Endothelial cell of umbilical vein (primary cell): ENCODE measurements at regions not wholly inside any gene's neighbourhood (a gene's known extent, or its start where the extent isn't known, plus 50 kb on each side); places are given as distances from the start of the nearest gene placed in this dataset.

Source experiments
- BruUV-seq: library from RNA; stranded (reverse); fragments of 400-500 nt; replicated peaks from 2 replicates; lab custom pipeline; 2021; lab: Mats Ljungman, UMichigan
- CTCF ChIA-PET: fragments of 300-600, 350-600 bp; sonication (Branson Sonifier 250); formaldehyde crosslinking; loops from one replicate; lab custom pipeline; 2021; ENCODE audit warnings: antibody characterized with exemption, inconsistent platforms; lab: Charles Lee
- POLR2A ChIA-PET: fragments of 300-600, 350-600 bp; sonication (Branson Sonifier 250); formaldehyde crosslinking; loops from one replicate; lab custom pipeline; 2021; ENCODE audit warnings: antibody characterized with exemption, inconsistent platforms; lab: Charles Lee
- DNase-seq: peaks from one replicate; pipeline ENCODE4 v3.0.0-alpha.2; 2011; ENCODE audit warnings: low read depth, low spot score
- FAIRE-seq: peaks from 2 replicates; lab custom pipeline; 2011; peaks lifted over from hg19 to GRCh38; lab: Jason Lieb, UNC
- H2AFZ ChIP-seq: 2 replicates; pipeline ENCODE4 v1.6.0; 2012; ENCODE audit warnings: low read depth, low read length, control low read depth, inconsistent platforms
- H3K27ac ChIP-seq: 2 replicates; pipeline ENCODE4 v1.5.1; 2011; ENCODE audit warnings: low read depth, mild to moderate bottlenecking, control low read depth, low read length, moderate library complexity; ENCODE audit not compliant: insufficient read depth
- H3K27me3 ChIP-seq, 2 experiments: 2 replicates each; pipeline versions ENCODE4 v1.6.0 to v1.6.1; 2011; ENCODE audit warnings: low read length in 2 of 2, mixed read lengths in 1 of 2; ENCODE audit not compliant: control insufficient read depth in 2 of 2, insufficient read depth in 2 of 2
- H3K36me3 ChIP-seq, 2 experiments: 2 replicates in 1 of 2; 3 replicates in 1 of 2; pipeline ENCODE4 v1.5.1; 2011; ENCODE audit warnings: low read length in 2 of 2, mild to moderate bottlenecking in 1 of 2, moderate library complexity in 1 of 2; ENCODE audit not compliant: control insufficient read depth in 2 of 2, insufficient read depth in 2 of 2; ENCODE audit errors: extremely low read depth in 1 of 2
- H3K4me1 ChIP-seq: 3 replicates; pipeline ENCODE4 v1.5.1; 2011; ENCODE audit warnings: mild to moderate bottlenecking, low read length; ENCODE audit not compliant: control insufficient read depth, insufficient read depth; ENCODE audit errors: extremely low read depth
- H3K4me2 ChIP-seq: 2 replicates; pipeline ENCODE4 v1.6.1; 2011; ENCODE audit warnings: low read length, control low read depth, mixed read lengths; ENCODE audit not compliant: insufficient read depth
- H3K4me3 ChIP-seq, 3 experiments: fragments of 200-600 bp in 1 of 3; sonication (generic), shearing (Covaris generic) in 1 of 3; replicated peaks in 1 of 3; 2 replicates each; pipeline ENCODE4 v1.5.1; 2011 to 2016; ENCODE audit warnings: control low read depth in 3 of 3, low read length in 3 of 3, mild to moderate bottlenecking in 2 of 3, inconsistent platforms in 1 of 3, low read depth in 1 of 3, moderate library complexity in 1 of 3; ENCODE audit not compliant: insufficient read depth in 1 of 3
- H3K79me2 ChIP-seq: 2 replicates; pipeline ENCODE4 v1.6.0; 2012; ENCODE audit warnings: low read length, inconsistent platforms; ENCODE audit not compliant: control insufficient read depth, insufficient read depth
- H3K9ac ChIP-seq: replicated peaks from 2 replicates; pipeline ENCODE3; 2011; ENCODE audit warnings: low read length, control low read depth; ENCODE audit not compliant: insufficient read depth; ENCODE audit errors: extremely low read depth
- H3K9me1 ChIP-seq: replicated peaks from 3 replicates; pipeline ENCODE4 v1.6.0; 2011; ENCODE audit warnings: mild to moderate bottlenecking, low read length; ENCODE audit not compliant: control insufficient read depth, insufficient read depth; ENCODE audit errors: extremely low read depth
- H3K9me3 ChIP-seq: replicated peaks from 2 replicates; pipeline ENCODE4 v1.5.1; 2012; ENCODE audit warnings: low read length, inconsistent platforms; ENCODE audit not compliant: control insufficient read depth, insufficient read depth
- H4K20me1 ChIP-seq: replicated peaks from 2 replicates; pipeline ENCODE3; 2011; ENCODE audit warnings: mild to moderate bottlenecking, low read length; ENCODE audit not compliant: control insufficient read depth, insufficient read depth; ENCODE audit errors: extremely low read depth
- CTCF ChIP-seq, 2 donors: IDR thresholded peaks; 1 replicate in 1 of 2; 2 replicates in 1 of 2; pipeline ENCODE4 v1.5.1; 2011; ENCODE audit warnings: low read length in 2 of 2, mild to moderate bottlenecking in 2 of 2, moderate library complexity in 2 of 2, control low read depth in 1 of 2, inconsistent platforms in 1 of 2, low read depth in 1 of 2; ENCODE audit not compliant: insufficient read depth in 1 of 2; ENCODE audit errors: extremely low read depth in 1 of 2
- EZH2 ChIP-seq: IDR thresholded peaks from 2 replicates; pipeline ENCODE4 v1.6.1; 2012; ENCODE audit warnings: borderline replicate concordance, low read depth, mild to moderate bottlenecking, moderate library complexity, low read length, inconsistent platforms; ENCODE audit not compliant: severe bottlenecking
- FOS ChIP-seq: IDR thresholded peaks from 2 replicates; pipeline ENCODE4 v1.6.1; 2011; ENCODE audit warnings: mild to moderate bottlenecking, low read length, moderate library complexity, borderline replicate concordance; ENCODE audit not compliant: insufficient read depth
- GATA2 ChIP-seq: IDR thresholded peaks from 2 replicates; pipeline ENCODE4 v1.7.0; 2011; ENCODE audit warnings: low read depth, mild to moderate bottlenecking, moderate library complexity, mixed read lengths, low read length; ENCODE audit not compliant: insufficient read length, insufficient read depth
- POLR2A ChIP-seq: IDR thresholded peaks from 2 replicates; pipeline ENCODE4 v1.6.1; 2012; ENCODE audit warnings: low read depth, mild to moderate bottlenecking, control low read depth, low read length
- dilution Hi-C: fragments of 300-500 bp; cut with MboI; formaldehyde crosslinking; loops from one replicate; pipeline ENCODE4 v1.15.0; 2019; ENCODE audit warnings: low sequenced_read_pairs; ENCODE audit not compliant: extremely low pct_ligation_motif_present
- intact Hi-C: fragments of 100-400 bp; cut with micrococcal nuclease; formaldehyde crosslinking; loops from one replicate; pipeline ENCODE4 v1.10.0; 2022
- TF ChIP-seq, protein P1 (sequence below): IDR thresholded peaks from 2 replicates; pipeline ENCODE4 v1.6.1; 2011; ENCODE audit not compliant: insufficient read depth, insufficient read length

GRCh38 chr5:84830265-84830664 is 445.6 kb upstream of the EDIL3 start:
- no peaks in the 10 kb centered on the region for H3K9me1 ChIP-seq
- no peaks in the 10 kb centered on the region for H3K79me2 ChIP-seq
- dilution Hi-C loops (no loop called here), intact Hi-C loops (no loop called here)
- H3K27me3 ChIP-seq, result no peaks in the 10 kb centered on the region
- no peak overlapping the region for H3K27ac ChIP-seq
- no peaks in the 10 kb centered on the region for H3K36me3 ChIP-seq
- no peak overlapping the region for H3K4me2 ChIP-seq
- no peaks in the 10 kb centered on the region for H3K4me1 ChIP-seq
- CTCF ChIA-PET, result no interaction called here
- TF ChIP-seq CTCF (IDR thresholded peaks at IDR 0.05; ENCODE audit: extremely low read depth in 1 of 2, insufficient read depth in 1 of 2, low read depth in 1 of 2, low read length in 2 of 2) (no peak), POLR2A (no peak), GATA2 (no peak)
- TF ChIP-seq, protein P1, sequence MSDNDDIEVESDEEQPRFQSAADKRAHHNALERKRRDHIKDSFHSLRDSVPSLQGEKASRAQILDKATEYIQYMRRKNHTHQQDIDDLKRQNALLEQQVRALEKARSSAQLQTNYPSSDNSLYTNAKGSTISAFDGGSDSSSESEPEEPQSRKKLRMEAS, result no peak
- no peaks in the 10 kb centered on the region for H3K9me3 ChIP-seq
- no peak for FAIRE-seq
- no peak overlapping the region for H3K9ac ChIP-seq
- H4K20me1 ChIP-seq, result no peaks in the 10 kb centered on the region
- no peak overlapping the region for H2AFZ ChIP-seq
- POLR2A ChIA-PET, result no interaction called here
- H3K4me3 ChIP-seq, result no peak overlapping the region
- DNase-seq, result no peak
- no TSS peak for BruUV-seq

DNA sequence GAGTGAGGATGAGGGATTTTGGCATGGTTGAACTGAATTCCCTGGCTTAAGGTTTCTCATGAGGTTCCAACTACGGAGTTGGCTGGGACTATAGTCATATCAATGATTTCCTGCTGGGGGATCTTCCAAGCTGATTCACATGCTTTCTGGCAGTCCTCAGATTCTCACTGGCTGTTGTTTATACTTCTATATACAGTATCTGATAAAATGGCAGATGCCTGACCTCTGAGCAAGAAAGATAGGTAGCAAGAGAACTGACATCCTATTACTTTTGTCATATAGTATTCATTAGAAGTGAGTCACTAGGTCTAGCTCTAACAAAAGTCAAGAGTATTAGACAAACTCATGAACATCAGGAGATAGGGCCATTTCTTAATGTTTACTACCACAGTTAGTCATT is 440.9 kb upstream of the EDIL3 start:
- no TSS peak for BruUV-seq
- Histone ChIP-seq H3K36me3 (no peaks in the 10 kb centered on the region), H3K27ac (no peak overlapping the region), H3K4me3 (no peak overlapping the region), H3K9ac (no peak overlapping the region), H3K79me2 (no peaks in the 10 kb centered on the region), H2AFZ (no peak overlapping the region), H3K4me1 (no peaks in the 10 kb centered on the region), H4K20me1 (no peaks in the 10 kb centered on the region), H3K27me3 (no peaks in the 10 kb centered on the region), H3K9me3 (no peaks in the 10 kb centered on the region), H3K9me1 (no peaks in the 10 kb centered on the region), H3K4me2 (no peak overlapping the region)
- TF ChIP-seq POLR2A (no peak), FOS (no peak), EZH2 (no peak), CTCF (IDR thresholded peaks at IDR 0.05; ENCODE audit: extremely low read depth in 1 of 2, insufficient read depth in 1 of 2, low read depth in 1 of 2, low read length in 2 of 2) (no peak)
- TF ChIP-seq, protein P1, result no peak
- DNase-seq, result no peak
- no peak for FAIRE-seq
- ChIA-PET POLR2A (no interaction called here), CTCF (no interaction called here)
- intact Hi-C loops (no loop called here), dilution Hi-C loops (no loop called here)
